Mesenchymal stem cell (in vitro differentiated cells and primary cell): ENCODE measurements at regions not wholly inside any gene's neighbourhood (a gene's known extent, or its start where the extent isn't known, plus 50 kb on each side); places are given as distances from the start of the nearest gene placed in this dataset.
"Not testable (repeated sequence)": the region's sequence is repeated elsewhere in the genome, so short reads cannot be mapped to it uniquely, and the experiment has no call there.

Experiments used
- DNase-seq: peaks from one replicate; pipeline ENCODE4 v3.0.0-alpha.2; 2013
- H2AFZ ChIP-seq: one replicate; pipeline ENCODE4 v1.6.1; 2013; ENCODE audit warnings: low read depth, mild to moderate bottlenecking, control low read depth, inconsistent platforms, low read length, moderate library complexity
- H2AK5ac ChIP-seq: 2 replicates; pipeline ENCODE4 v1.6.1; 2013; ENCODE audit warnings: low read length, moderate library complexity, mild to moderate bottlenecking, inconsistent platforms; ENCODE audit not compliant: severe bottlenecking
- H2BK120ac ChIP-seq: one replicate; pipeline ENCODE4 v1.6.1; 2013; ENCODE audit warnings: low read depth, mild to moderate bottlenecking, inconsistent platforms, low read length, moderate library complexity
- H2BK12ac ChIP-seq, 2 experiments: one replicate each; pipeline ENCODE4 v1.6.1; 2013; ENCODE audit warnings: inconsistent platforms in 2 of 2, low read length in 2 of 2, mild to moderate bottlenecking in 2 of 2, moderate library complexity in 2 of 2, control low read depth in 1 of 2
- H2BK15ac ChIP-seq: one replicate; pipeline ENCODE4 v1.6.1; 2013; ENCODE audit warnings: mild to moderate bottlenecking, low read depth, inconsistent platforms; ENCODE audit not compliant: poor library complexity, severe bottlenecking
- H2BK5ac ChIP-seq: 2 replicates; pipeline ENCODE4 v1.6.1; 2013; ENCODE audit warnings: low read depth, mild to moderate bottlenecking, low read length, control low read depth, inconsistent platforms; ENCODE audit not compliant: poor library complexity, severe bottlenecking
- H3K14ac ChIP-seq, 2 experiments: one replicate each; pipeline ENCODE4 v1.6.1; 2013; ENCODE audit warnings: inconsistent platforms in 2 of 2, low read length in 2 of 2, control low read depth in 1 of 2, mild to moderate bottlenecking in 1 of 2, moderate library complexity in 1 of 2
- H3K18ac ChIP-seq, 2 experiments: one replicate each; pipeline ENCODE4 v1.6.1; 2013; ENCODE audit warnings: inconsistent platforms in 2 of 2, low read length in 2 of 2, control low read depth in 1 of 2, low read depth in 1 of 2, mild to moderate bottlenecking in 1 of 2
- H3K23ac ChIP-seq, 2 experiments: one replicate each; pipeline ENCODE4 v1.6.1; 2013; ENCODE audit warnings: inconsistent platforms in 2 of 2, low read length in 2 of 2, mild to moderate bottlenecking in 2 of 2, moderate library complexity in 2 of 2, control low read depth in 1 of 2
- H3K27ac ChIP-seq: 2 replicates; pipeline ENCODE4 v1.5.1; 2013; ENCODE audit warnings: mild to moderate bottlenecking, moderate library complexity, low read length, control low read depth, inconsistent platforms; ENCODE audit not compliant: poor library complexity, severe bottlenecking
- H3K27me3 ChIP-seq, 2 experiments: 2 replicates each; pipeline versions ENCODE4 v1.6.1 to v1.7.0; 2013; ENCODE audit warnings: low read length in 2 of 2, mild to moderate bottlenecking in 2 of 2, moderate library complexity in 2 of 2, control low read depth in 1 of 2, inconsistent platforms in 1 of 2; ENCODE audit not compliant: control insufficient read depth in 1 of 2, insufficient read depth in 1 of 2
- H3K36me3 ChIP-seq, 2 experiments: 2 replicates each; pipeline versions ENCODE4 v1.6.1 to v1.7.0; 2013; ENCODE audit warnings: low read length in 2 of 2, control low read depth in 1 of 2, inconsistent platforms in 1 of 2, low read depth in 1 of 2, mild to moderate bottlenecking in 1 of 2; ENCODE audit not compliant: insufficient read depth in 2 of 2, control insufficient read depth in 1 of 2
- H3K4ac ChIP-seq, 2 experiments: one replicate each; pipeline ENCODE4 v1.6.1; 2013; ENCODE audit warnings: inconsistent platforms in 2 of 2, low read length in 2 of 2, mild to moderate bottlenecking in 2 of 2, moderate library complexity in 2 of 2, control low read depth in 1 of 2, low read depth in 1 of 2
- H3K4me1 ChIP-seq: 2 replicates; pipeline ENCODE4 v1.6.1; 2013; ENCODE audit warnings: low read depth, low read length, control low read depth; ENCODE audit not compliant: control insufficient read depth, insufficient read depth
- H3K4me2 ChIP-seq: 2 replicates; pipeline ENCODE4 v1.6.1; 2013; ENCODE audit warnings: low read length, mild to moderate bottlenecking, inconsistent platforms; ENCODE audit not compliant: poor library complexity, severe bottlenecking
- H3K4me3 ChIP-seq, 2 experiments: 2 replicates each; pipeline versions ENCODE4 v1.5.1 to v1.7.0; 2013; ENCODE audit warnings: low read length in 2 of 2, mild to moderate bottlenecking in 2 of 2, control low read depth in 1 of 2, low read depth in 1 of 2; ENCODE audit not compliant: insufficient read depth in 1 of 2
- H3K79me1 ChIP-seq: replicated peaks from 2 replicates; pipeline ENCODE4 v1.6.1; 2013; ENCODE audit warnings: mild to moderate bottlenecking, control low read depth, low read length, inconsistent platforms; ENCODE audit not compliant: poor library complexity, severe bottlenecking
- H3K9ac ChIP-seq: 2 replicates; pipeline ENCODE4 v1.7.0; 2013; ENCODE audit warnings: mild to moderate bottlenecking, low read length, moderate library complexity
- H3K9me3 ChIP-seq: 2 replicates; pipeline ENCODE4 v1.7.0; 2013; ENCODE audit warnings: mild to moderate bottlenecking, low read length; ENCODE audit not compliant: control insufficient read depth
- H4K8ac ChIP-seq: one replicate; pipeline ENCODE4 v1.6.1; 2013; ENCODE audit warnings: inconsistent platforms, mild to moderate bottlenecking, low read length, moderate library complexity
- H4K91ac ChIP-seq: one replicate; pipeline ENCODE4 v1.6.1; 2013; ENCODE audit warnings: mild to moderate bottlenecking, low read length, inconsistent platforms
- WGBS: methylation state at CpG from one replicate; pipeline ENCODE4 v1.1.7; 2013; ENCODE audit warnings: mixed read lengths; 5-methylcytosine and 5-hydroxymethylcytosine counted together

DNA sequence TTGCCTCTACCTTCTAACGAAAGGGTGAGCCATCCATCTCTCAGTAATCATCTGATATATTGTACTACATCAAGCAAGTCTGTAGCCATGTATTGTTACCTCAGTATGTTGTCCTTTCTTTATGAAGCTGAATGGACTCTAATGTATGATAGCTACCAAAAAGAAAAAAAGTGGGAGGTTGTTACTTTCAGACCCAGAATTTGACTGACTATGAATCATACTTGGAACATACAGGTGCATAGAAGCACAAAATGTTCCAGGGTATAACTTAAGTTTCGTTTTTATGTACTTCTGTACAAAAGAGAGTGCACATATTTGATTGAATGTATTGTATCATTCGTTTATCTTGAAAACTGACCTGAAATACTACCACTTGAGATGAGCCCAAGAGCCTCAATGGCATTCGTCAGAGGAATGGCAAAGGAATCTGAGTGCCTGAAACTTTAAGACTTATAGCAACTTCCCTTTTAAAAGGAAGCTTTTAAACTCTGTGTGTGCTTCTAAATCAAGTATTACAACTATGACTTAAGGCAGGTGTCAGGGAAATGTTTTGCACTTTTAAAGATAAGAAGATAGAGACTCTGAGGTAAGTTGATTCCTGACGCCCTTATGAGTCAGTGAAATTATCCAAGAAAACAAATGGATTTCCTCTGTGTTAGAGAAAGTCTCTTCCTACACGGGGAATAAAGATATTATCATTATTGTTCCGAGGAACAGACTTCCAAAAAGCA is 951.5 kb downstream of the GALC start:
- Histone ChIP-seq H3K18ac (no peak overlapping the region), H2AFZ (no peak overlapping the region), H2AK5ac (no peak overlapping the region), H3K4me1 (no peaks in the 10 kb centered on the region), H3K23ac (no peak overlapping the region), H3K4ac (no peak overlapping the region), H3K27me3 (no peaks in the 10 kb centered on the region), H3K36me3 (no peaks in the 10 kb centered on the region), H2BK120ac (no peak overlapping the region), H3K9ac (no peak overlapping the region), H2BK15ac (no peak overlapping the region), H3K4me3 (no peak overlapping the region), H3K27ac (no peak overlapping the region), H2BK5ac (no peak overlapping the region), H3K9me3 (no peaks in the 10 kb centered on the region), H2BK12ac (no peak overlapping the region), H4K8ac (no peak overlapping the region), H3K4me2 (no peak overlapping the region), H3K79me1 (no peaks in the 10 kb centered on the region), H4K91ac (no peak overlapping the region), H3K14ac (no peak overlapping the region)
- no peak for DNase-seq
- WGBS = 69% methylated on average over 5 of the region's 7 CpGs

DNA sequence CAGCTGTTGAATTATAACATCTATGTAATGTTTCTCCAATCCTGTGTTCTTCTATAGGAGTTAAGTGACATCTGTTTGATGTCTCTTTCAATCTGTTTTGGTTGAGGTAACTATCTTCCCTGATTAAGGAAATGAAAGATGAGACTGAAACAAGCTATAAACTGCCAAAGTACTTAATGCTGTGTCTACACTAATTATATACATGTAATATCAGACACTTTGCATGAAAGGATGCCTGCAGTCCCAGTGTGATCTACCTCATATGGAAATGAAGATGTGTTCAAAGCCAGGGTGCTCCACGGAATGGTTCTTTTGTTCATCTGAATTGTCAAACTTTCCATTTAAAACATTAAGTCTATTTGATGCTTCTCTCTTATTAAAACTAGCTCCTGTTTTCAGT is 958.3 kb downstream of the GALC start:
- WGBS = no CpG with 5 or more reads among the region's 1 CpG

DNA sequence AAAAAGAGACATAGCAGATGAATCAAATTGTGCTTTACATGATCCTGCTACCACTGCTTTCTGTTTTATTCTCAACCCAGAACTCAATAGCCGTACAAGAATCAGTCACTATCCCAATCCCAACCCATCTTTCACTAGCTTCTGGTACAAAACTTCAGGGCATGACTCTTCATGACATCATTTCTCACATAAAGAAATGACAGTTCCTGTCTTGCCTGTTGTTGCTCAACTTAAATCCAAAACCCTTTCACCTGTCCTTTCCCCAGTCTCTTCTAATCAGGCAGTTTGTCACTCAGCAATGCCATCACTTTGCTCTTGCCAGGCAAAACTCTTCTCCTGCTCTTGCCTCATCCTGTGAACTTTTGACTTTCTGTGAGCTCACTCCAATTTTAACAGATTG is 962.8 kb downstream of the GALC start:
- H4K8ac ChIP-seq = no peak overlapping the region
- H3K79me1 ChIP-seq = no peaks in the 10 kb centered on the region
- H3K4me1 ChIP-seq = no peaks in the 10 kb centered on the region
- H3K9ac ChIP-seq = no peak overlapping the region
- no peak overlapping the region for H2BK5ac ChIP-seq
- no peak for DNase-seq
- H3K18ac ChIP-seq = no peak overlapping the region
- no peak overlapping the region for H3K23ac ChIP-seq
- H3K27me3 ChIP-seq = no peaks in the 10 kb centered on the region
- H3K4ac ChIP-seq = no peak overlapping the region
- no peak overlapping the region for H3K14ac ChIP-seq
- H3K36me3 ChIP-seq = no peaks in the 10 kb centered on the region
- no peak overlapping the region for H3K27ac ChIP-seq
- no peak overlapping the region for H2AK5ac ChIP-seq
- 94% methylated on average over 1 of the region's 1 CpG for WGBS
- no peak overlapping the region for H2BK120ac ChIP-seq
- H2BK15ac ChIP-seq = no peak overlapping the region
- no peak overlapping the region for H2AFZ ChIP-seq
- no peaks in the 10 kb centered on the region for H3K9me3 ChIP-seq
- no peak overlapping the region for H4K91ac ChIP-seq
- no peak overlapping the region for H3K4me3 ChIP-seq
- H2BK12ac ChIP-seq = no peak overlapping the region
- no peak overlapping the region for H3K4me2 ChIP-seq

More for the DNA sequence above, 958.3 kb downstream of the GALC start:
- Histone ChIP-seq H4K8ac (no peak overlapping the region), H3K4me3 (no peak overlapping the region), H3K27ac (no peak overlapping the region), H3K4me1 (no peaks in the 10 kb centered on the region), H3K23ac (no peak overlapping the region), H2AFZ (no peak overlapping the region), H2BK12ac (no peak overlapping the region), H3K79me1 (no peaks in the 10 kb centered on the region), H2BK15ac (no peak overlapping the region), H2BK5ac (no peak overlapping the region), H3K36me3 (no peaks in the 10 kb centered on the region), H3K18ac (no peak overlapping the region), H2BK120ac (no peak overlapping the region), H3K9ac (no peak overlapping the region), H4K91ac (no peak overlapping the region), H2AK5ac (no peak overlapping the region), H3K4ac (no peak overlapping the region), H3K27me3 (no peaks in the 10 kb centered on the region), H3K14ac (no peak overlapping the region), H3K4me2 (no peak overlapping the region), H3K9me3 (no peaks in the 10 kb centered on the region)
- DNase-seq = no peak

DNA sequence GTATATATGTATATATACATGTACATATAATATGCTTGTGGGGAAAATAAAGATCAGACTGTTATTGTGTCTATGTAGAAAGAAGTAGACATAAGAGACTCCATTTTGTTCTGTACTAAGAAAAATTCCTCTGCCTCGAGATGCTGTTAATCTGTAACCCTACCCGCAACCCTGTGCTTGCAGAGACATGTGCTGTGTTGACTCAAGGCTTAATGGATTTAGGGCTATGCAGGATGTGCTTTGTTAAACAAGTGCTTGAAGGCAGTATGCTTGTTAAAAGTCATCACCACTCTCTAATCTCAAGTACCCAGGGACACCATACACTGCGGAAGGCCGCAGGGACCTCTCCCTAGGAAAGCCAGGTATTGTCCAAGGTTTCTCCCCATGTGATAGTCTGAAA is 972.9 kb downstream of the GALC start:
- not testable (repeated sequence) for H2BK120ac ChIP-seq, H3K4me3 ChIP-seq, H2BK15ac ChIP-seq, H2BK5ac ChIP-seq, H3K4me2 ChIP-seq, DNase-seq, H3K36me3 ChIP-seq, H2BK12ac ChIP-seq, H2AFZ ChIP-seq, H3K23ac ChIP-seq, H3K18ac ChIP-seq, H3K4ac ChIP-seq, H2AK5ac ChIP-seq, H4K8ac ChIP-seq, H3K9ac ChIP-seq, H4K91ac ChIP-seq, H3K27me3 ChIP-seq, H3K79me1 ChIP-seq, H3K14ac ChIP-seq, H3K4me1 ChIP-seq, H3K9me3 ChIP-seq
- H3K27ac ChIP-seq = peak overlapping the region; percentile 40
- 50% methylated on average over 3 of the region's 4 CpGs for WGBS
